HG02588 (cell line): ENCODE measurements at regions not wholly inside any gene's neighbourhood (a gene's known extent, or its start where the extent isn't known, plus 50 kb on each side); places are given as distances from the start of the nearest gene placed in this dataset.

Experiments used
- ATAC-seq: cut with Tn5 transposase; IDR thresholded peaks from one replicate; pipeline ENCODE4 v1.9.1; 2021; ENCODE audit warnings: mild to moderate bottlenecking, moderate library complexity; ENCODE audit not compliant: unreplicated experiment

GRCh38 chr2:215695861-215696260 is 260.0 kb upstream of the FN1 start:
- ATAC-seq, result no peak

- no peak for ATAC-seq
Observed at GRCh38 chr2:215693999-215694580, 258.2 kb upstream of the FN1 start.

GRCh38 chr2:215693193-215693998 is 257.5 kb upstream of the FN1 start:
- ATAC-seq, result no peak

DNA sequence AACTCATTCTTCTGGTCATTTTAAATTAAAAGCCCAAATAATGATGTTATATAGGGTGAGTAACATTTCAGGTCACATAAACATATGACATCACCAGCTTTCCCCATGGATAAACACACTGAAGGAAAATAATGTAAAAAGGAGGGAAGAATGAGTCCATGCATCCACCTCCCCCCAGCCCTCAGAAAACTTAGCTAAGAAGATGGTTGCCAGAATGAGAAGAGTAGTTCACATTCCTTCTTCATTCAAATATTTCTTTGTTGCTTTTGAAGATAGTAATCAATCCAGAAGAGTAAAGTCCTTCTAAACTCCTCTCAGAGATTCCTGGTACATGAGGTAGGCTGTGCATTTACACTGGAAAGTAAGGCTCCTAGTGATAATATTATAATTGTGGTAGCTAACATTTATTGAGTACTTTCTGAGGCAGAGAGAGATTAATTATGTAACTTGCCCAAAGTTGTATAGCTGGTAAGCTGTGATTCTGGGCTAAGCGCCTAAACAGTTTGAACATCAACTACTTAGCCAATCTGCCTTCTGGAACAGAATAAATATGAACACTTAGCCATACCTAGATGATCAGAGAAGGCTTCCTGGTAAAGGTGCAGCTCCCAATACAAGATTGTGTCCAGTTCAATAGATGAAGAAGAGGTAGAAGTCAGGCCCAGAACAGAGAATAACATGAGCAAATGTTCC is 256.7 kb upstream of the FN1 start:
- no peak for ATAC-seq

- ATAC-seq, result no peak
Observed at GRCh38 chr2:215691346-215691745, 255.5 kb upstream of the FN1 start.

DNA sequence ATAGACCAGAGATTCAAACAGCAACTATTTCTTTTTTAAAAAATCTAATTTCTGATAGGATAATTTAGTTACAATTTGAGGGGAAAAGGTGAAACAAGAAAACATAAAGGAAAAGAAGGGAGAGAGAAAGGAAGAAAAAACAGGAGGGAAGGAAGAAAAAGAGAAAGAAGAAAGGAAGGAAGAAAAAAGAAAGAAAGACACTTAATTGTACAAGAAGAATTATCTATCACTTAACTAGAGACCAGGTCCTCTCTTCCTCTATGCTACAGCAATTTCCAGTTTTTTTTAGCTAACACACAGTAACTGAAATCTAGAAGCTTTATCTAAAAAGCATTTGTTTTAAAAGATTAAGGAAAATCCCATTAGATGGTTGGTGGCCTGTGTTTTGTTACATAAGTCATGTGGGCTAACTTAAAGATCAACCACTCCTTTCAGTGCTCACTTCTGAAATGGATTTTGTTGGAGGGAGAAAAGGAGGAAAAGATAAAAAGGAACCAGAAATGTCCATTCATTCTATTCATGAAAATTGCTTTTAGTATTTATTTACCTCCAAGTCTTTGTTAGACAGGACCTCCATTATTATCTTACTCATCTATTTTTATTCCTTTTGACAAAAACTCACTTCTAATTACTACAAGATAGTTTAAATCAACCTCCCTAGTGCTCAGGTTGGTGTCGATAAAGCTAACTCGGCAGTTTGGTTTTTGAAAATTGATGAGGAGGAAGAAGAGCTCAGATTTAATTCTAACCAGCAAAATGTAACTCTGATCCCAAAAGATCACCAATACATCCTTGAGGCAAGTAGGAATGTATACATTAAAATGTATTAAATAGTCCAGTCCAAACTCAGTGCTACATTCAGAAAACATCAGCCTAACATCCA is 251.5 kb upstream of the FN1 start:
- ATAC-seq, result no peak

- no peak for ATAC-seq
Observed at GRCh38 chr2:215685238-215685990, 249.5 kb upstream of the FN1 start.

DNA sequence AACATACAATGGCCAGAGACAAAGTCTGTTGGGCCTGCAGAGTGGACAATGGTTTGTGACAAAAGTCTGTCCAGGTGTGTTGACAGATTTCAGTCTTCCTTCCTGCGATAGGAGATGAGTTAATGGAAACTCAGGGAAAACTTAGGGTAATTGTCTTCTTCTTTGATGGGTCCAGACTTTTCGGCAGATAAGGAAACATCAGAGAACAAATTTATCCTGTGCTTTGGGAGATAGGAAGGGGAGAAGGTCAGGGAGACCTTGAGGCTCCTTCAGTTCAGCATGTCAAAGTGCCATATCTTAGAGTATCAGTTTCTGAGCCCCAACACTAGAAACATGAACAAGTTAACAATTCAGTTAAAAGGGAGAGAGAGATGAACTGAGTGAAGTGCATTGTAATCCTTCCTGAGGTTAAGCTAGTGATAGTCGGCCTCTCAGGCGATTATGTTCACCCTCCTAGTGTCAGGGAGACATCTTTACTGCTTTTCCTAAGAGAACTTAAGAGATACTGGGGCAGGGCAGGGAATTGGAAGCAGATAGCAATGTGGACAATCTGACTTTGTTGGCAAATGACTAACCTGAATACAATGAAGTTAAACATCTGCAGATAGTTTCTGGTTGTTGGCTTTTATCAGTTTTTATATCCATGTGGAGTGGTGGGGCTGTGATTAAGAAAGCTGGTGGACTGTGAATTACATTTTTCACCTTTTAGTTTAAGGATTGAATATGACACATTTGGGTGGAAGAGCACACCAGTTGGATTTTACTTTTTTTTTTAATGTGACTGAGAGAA is 248.8 kb upstream of the FN1 start:
- ATAC-seq, result no peak

DNA sequence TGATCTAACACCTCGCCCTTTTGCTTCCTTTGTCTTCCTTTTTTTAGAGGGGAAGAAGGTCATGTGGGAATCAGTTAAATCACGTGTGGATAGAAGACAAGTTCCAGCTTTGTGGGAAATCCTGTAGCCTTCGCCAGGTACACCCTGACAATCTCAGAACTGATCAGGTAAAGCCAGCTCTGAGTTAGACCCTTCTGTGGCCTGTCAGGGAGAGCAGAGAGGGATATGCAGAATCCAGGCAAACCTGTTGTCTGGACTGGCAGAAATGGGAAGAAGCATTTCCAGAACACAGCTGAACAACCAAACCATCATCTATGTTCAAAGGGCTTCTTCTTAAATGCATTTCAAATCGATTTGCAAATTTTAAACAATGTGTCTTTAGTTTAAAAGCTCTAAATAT is 247.4 kb upstream of the FN1 start:
- no peak for ATAC-seq

GRCh38 chr2:215681799-215682596 is 246.1 kb upstream of the FN1 start:
- ATAC-seq, result no peak

- no peak for ATAC-seq
Observed at GRCh38 chr2:215680605-215681598, 245.0 kb upstream of the FN1 start.

DNA sequence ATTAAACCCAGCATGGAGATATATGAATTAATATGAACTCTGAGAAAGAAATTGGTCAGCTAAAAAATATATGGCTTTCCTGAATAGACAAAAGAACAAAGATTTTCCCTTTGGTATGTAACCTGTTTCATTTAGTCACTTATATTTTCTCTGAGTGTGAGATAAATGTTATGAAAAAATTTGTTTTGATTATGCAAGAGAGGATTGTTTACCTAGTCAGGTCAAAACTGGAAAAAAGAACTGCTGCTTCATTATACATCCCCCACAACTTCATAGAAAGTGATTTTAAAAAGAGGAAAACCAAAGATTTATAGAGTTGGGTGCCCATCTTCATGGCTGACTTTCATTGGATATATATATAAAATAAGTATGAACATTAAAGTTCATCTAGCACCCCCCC is 242.2 kb upstream of the FN1 start:
- ATAC-seq, result no peak

GRCh38 chr2:215677481-215677880 is 241.6 kb upstream of the FN1 start:
- ATAC-seq, result no peak

DNA sequence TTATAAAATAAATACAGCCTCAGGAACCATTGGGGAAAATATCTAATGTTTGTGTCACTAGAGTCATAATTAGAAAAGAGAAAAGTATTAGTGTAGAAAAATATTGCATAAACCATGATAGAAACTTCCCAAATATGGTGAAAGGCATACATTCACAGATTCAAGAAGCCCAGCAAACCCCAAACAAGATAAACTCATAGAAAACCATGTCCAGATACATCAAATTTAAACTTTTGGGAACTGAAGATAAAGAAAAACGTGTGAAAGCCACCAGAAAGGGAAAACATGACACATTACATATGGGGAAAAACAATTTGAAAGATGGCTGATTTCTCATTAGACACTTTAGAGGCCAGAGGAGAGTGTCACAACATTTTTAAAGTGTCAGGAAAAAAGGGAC is 236.5 kb upstream of the FN1 start:
- no peak for ATAC-seq

GRCh38 chr2:215671691-215672090 is 235.8 kb upstream of the FN1 start:
- no peak for ATAC-seq

DNA sequence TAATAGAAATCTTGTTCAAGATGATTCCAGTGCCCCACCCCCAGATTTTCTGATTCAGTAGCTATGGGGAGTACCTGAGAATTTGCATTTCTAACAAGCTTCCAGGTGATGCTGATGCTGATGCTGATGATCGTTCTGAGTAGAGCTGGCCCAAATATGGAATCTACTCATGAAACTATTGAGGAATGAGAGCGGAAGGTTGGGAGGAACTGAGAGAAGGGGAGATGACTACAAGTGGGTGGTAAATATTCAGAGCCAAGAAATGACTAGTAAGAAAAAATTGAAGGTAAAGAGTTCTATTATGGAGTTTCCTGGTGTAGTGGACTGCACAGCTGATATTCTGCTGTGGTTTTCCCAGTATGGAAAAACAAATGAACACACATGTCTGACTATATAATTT is 235.4 kb upstream of the FN1 start:
- ATAC-seq, result no peak

DNA sequence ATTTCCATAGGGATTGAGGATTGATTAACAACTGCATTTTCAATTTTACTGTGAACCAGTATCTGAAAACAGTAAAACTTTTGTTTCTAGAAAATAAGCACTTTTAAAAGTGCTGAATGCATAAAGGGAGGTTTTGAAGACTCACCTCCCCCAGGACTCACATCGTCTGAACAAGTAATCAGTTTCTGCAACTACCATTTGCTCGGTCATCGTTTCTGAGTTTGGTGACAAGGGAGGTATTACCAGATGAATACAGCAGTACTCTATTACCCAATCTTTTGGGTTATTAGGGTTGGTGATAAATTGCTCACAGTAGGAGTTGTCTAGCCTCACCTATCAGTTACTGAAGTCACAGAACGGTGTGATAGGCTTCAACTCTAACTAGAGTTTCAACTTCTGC is 234.5 kb upstream of the FN1 start:
- no peak for ATAC-seq

DNA sequence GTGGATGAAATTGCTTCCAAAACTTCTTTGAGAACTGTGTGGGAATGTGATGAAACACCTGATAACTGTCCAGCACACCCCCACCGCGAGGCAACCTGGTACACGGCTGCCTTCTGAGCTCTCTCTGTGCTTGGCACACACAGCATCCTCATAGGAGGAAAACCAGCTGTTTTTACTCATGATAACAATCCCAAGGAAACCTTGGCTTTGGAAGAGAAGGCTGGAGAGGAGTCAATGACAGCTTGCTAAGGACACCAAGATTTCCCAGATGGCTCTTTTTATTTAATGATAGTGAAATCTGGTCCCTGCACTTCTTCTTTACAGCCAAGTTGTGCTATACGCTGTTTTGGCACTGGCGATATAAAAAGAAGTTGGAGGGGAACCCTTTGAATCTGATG is 232.5 kb upstream of the FN1 start:
- ATAC-seq, result no peak
